K562 (cell line): ENCODE measurements at regions not wholly inside any gene's neighbourhood (a gene's known extent, or its start where the extent isn't known, plus 50 kb on each side); places are given as distances from the start of the nearest gene placed in this dataset.

Experiments
- ATF4 ChIP-seq: fragments of 450-650 bp; formaldehyde crosslinking; IDR thresholded peaks from 2 replicates; pipeline ENCODE4 v1.4.0; 2022; ENCODE audit warnings: mild to moderate bottlenecking, moderate library complexity
- CBX5 ChIP-seq: IDR thresholded peaks from 2 replicates; pipeline ENCODE4 v1.6.1; 2014; ENCODE audit warnings: low read depth, borderline replicate concordance
- L3MBTL2 ChIP-seq: fragments of 450-650 bp; IDR thresholded peaks from 2 replicates; pipeline ENCODE4 v1.6.1; 2016; ENCODE audit warnings: mild to moderate bottlenecking, moderate library complexity
- MEIS2 ChIP-seq: fragments of 450-650 bp; IDR thresholded peaks from 2 replicates; pipeline ENCODE4 v1.6.1; 2014; ENCODE audit warnings: mild to moderate bottlenecking; ENCODE audit not compliant: partially characterized antibody
- NRF1 ChIP-seq, 2 experiments: fragments of 450-650 bp; IDR thresholded peaks in 1 of 2; conservative IDR thresholded peaks in 1 of 2; 2 replicates each; pipeline ENCODE4 v1.6.1; 2014; ENCODE audit warnings: mild to moderate bottlenecking in 2 of 2
- RBBP5 ChIP-seq: fragments of 200-600 bp; sonication (generic); IDR thresholded peaks from 2 replicates; pipeline ENCODE4 v1.6.1; 2012; ENCODE audit warnings: borderline replicate concordance, mild to moderate bottlenecking, low read length, control low read depth, inconsistent platforms; ENCODE audit not compliant: insufficient read depth, poor library complexity, severe bottlenecking
- RBFOX2 ChIP-seq: fragments of 200-400 bp; formaldehyde crosslinking; IDR thresholded peaks from 2 replicates; pipeline ENCODE4 v1.6.1; 2017; ENCODE audit warnings: low read depth, mild to moderate bottlenecking, low read length, moderate library complexity
- SOX6 ChIP-seq: fragments of 450-650 bp; IDR thresholded peaks from 2 replicates; pipeline ENCODE4 v1.6.1; 2014; ENCODE audit warnings: mild to moderate bottlenecking
- TAF7 ChIP-seq: fragments of 450-650 bp; IDR thresholded peaks from 2 replicates; pipeline ENCODE4 v1.6.1; 2016; ENCODE audit warnings: missing genetic modification characterization, missing compliant biosample characterization
- TAF9B ChIP-seq: fragments of 450-650 bp; IDR thresholded peaks from 2 replicates; pipeline ENCODE4 v1.6.1; 2018; ENCODE audit warnings: mild to moderate bottlenecking; ENCODE audit not compliant: partially characterized antibody
- TBP ChIP-seq: optimal IDR thresholded peaks from 2 replicates; pipeline ENCODE3; 2011; ENCODE audit warnings: low read depth, low read length, improper control_type of control experiment
- ZBTB26 ChIP-seq: fragments of 450-650 bp; formaldehyde crosslinking; IDR thresholded peaks from 2 replicates; pipeline ENCODE4 v1.4.0; 2022; ENCODE audit warnings: missing genetic modification characterization
- ZNF174 ChIP-seq: fragments of 250-450 bp; sonication (Bioruptor Pico); IDR thresholded peaks from 2 replicates; pipeline ENCODE4 v1.4.0; 2020; ENCODE audit warnings: mild to moderate bottlenecking
- ZNF395 ChIP-seq: fragments of 200-800 bp; sonication (Bioruptor generic); IDR thresholded peaks from 2 replicates; pipeline ENCODE4 v1.6.1; 2017; ENCODE audit warnings: missing genetic modification characterization, missing compliant biosample characterization
- TF ChIP-seq, protein P1 (sequence below): fragments of 250-450 bp; sonication (Bioruptor Pico); IDR thresholded peaks from 2 replicates; pipeline ENCODE4 v1.8.0; 2021; ENCODE audit warnings: moderate library complexity, mild to moderate bottlenecking, inconsistent platforms
- TF ChIP-seq, protein P2 (sequence below), 3 experiments: fragments of 200-800 bp in 1 of 3; fragments of 250-450 bp in 1 of 3; fragments of 450-650 bp in 1 of 3; sonication (Bioruptor Pico) in 1 of 3; sonication (Bioruptor generic) in 1 of 3; formaldehyde crosslinking in 1 of 3; IDR thresholded peaks; 2 replicates each; pipeline versions ENCODE4 v1.6.1 to v1.8.0; 2016 to 2022; ENCODE audit warnings: mild to moderate bottlenecking in 2 of 3, missing genetic modification characterization in 2 of 3, missing compliant biosample characterization in 1 of 3, moderate library complexity in 1 of 3

GRCh38 chr17:22304667-22305303, 612.5 kb downstream of the KCNJ18 start (continued):
- TF ChIP-seq, protein P1, sequence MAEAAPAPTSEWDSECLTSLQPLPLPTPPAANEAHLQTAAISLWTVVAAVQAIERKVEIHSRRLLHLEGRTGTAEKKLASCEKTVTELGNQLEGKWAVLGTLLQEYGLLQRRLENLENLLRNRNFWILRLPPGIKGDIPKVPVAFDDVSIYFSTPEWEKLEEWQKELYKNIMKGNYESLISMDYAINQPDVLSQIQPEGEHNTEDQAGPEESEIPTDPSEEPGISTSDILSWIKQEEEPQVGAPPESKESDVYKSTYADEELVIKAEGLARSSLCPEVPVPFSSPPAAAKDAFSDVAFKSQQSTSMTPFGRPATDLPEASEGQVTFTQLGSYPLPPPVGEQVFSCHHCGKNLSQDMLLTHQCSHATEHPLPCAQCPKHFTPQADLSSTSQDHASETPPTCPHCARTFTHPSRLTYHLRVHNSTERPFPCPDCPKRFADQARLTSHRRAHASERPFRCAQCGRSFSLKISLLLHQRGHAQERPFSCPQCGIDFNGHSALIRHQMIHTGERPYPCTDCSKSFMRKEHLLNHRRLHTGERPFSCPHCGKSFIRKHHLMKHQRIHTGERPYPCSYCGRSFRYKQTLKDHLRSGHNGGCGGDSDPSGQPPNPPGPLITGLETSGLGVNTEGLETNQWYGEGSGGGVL (CRISPR knock-in tag): no peak
- TF ChIP-seq ZNF174 (CRISPR knock-in tag): no peak
- peak; percentile 77 for TF ChIP-seq MEIS2
- no peak for TF ChIP-seq RBBP5
- TF ChIP-seq L3MBTL2: peak; percentile 77
- TF ChIP-seq ZNF395 (CRISPR knock-in tag): 0 out of 2 replicates have a peak, but pooled peaks have one; percentile 33
- peak; percentile 95 to 96 for TF ChIP-seq NRF1 (conservative IDR thresholded peaks at IDR 0.05 in 1 of 2, IDR thresholded peaks at IDR 0.05 in 1 of 2)
- 0 out of 2 replicates have a peak, but pooled peaks have one; percentile 15 for TF ChIP-seq SOX6
- peak; percentile 35 for TF ChIP-seq TAF9B
- TF ChIP-seq, protein P2, sequence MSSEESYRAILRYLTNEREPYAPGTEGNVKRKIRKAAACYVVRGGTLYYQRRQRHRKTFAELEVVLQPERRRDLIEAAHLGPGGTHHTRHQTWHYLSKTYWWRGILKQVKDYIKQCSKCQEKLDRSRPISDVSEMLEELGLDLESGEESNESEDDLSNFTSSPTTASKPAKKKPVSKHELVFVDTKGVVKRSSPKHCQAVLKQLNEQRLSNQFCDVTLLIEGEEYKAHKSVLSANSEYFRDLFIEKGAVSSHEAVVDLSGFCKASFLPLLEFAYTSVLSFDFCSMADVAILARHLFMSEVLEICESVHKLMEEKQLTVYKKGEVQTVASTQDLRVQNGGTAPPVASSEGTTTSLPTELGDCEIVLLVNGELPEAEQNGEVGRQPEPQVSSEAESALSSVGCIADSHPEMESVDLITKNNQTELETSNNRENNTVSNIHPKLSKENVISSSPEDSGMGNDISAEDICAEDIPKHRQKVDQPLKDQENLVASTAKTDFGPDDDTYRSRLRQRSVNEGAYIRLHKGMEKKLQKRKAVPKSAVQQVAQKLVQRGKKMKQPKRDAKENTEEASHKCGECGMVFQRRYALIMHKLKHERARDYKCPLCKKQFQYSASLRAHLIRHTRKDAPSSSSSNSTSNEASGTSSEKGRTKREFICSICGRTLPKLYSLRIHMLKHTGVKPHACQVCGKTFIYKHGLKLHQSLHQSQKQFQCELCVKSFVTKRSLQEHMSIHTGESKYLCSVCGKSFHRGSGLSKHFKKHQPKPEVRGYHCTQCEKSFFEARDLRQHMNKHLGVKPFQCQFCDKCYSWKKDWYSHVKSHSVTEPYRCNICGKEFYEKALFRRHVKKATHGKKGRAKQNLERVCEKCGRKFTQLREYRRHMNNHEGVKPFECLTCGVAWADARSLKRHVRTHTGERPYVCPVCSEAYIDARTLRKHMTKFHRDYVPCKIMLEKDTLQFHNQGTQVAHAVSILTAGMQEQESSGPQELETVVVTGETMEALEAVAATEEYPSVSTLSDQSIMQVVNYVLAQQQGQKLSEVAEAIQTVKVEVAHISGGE (CRISPR knock-in tag; IDR thresholded peaks at IDR 0.05): 0 out of 6 replicates have a peak, but pooled peaks of 1 of the 3 experiments have one; percentile 25
- TF ChIP-seq TBP: peak; percentile 40
- no peak for TF ChIP-seq ATF4 (CRISPR knock-in tag)
- TF ChIP-seq RBFOX2: peak; percentile 82
- TF ChIP-seq TAF7 (tag): peak; percentile 74
- TF ChIP-seq CBX5: no peak
- TF ChIP-seq ZBTB26 (CRISPR knock-in tag): no peak
